SK-N-SH (cell line): ENCODE measurements at regions not wholly inside any gene's neighbourhood (a gene's known extent, or its start where the extent isn't known, plus 50 kb on each side); places are given as distances from the start of the nearest gene placed in this dataset.

Experiments
- CTCF ChIA-PET: fragments of 300-600, 350-600 bp; formaldehyde crosslinking; extraction: SDS; loops from one replicate; lab custom pipeline; 2021; lab: Yijun Ruan, JAX
- POLR2A ChIA-PET: fragments of 350-600 bp; sonication (Branson Sonifier 250); formaldehyde crosslinking; extraction: SDS; loops from one replicate; lab custom pipeline; 2020; ENCODE audit warnings: antibody characterized with exemption, inconsistent platforms; lab: Yijun Ruan, JAX
- DNase-seq: peaks from one replicate; pipeline ENCODE4 v3.0.0; 2012
- H2AFZ ChIP-seq: fragments of 200-600 bp; sonication (generic); 2 replicates; pipeline ENCODE4 v1.8.1; 2016; ENCODE audit warnings: antibody characterized with exemption, mild to moderate bottlenecking, low read depth
- H3F3A ChIP-seq: fragments of 200-600 bp; sonication (generic); replicated peaks from 2 replicates; pipeline ENCODE3; 2016; ENCODE audit warnings: antibody characterized with exemption, mild to moderate bottlenecking; ENCODE audit not compliant: insufficient read depth
- H3K27ac ChIP-seq, 2 experiments: fragments of 200-500 bp in 1 of 2; fragments of 200-600 bp in 1 of 2; sonication (Bioruptor generic) in 1 of 2; sonication (generic), shearing (Covaris generic) in 1 of 2; 2 replicates each; pipeline versions ENCODE4 v1.5.1 to v1.6.1; 2014 to 2016; ENCODE audit warnings: low read depth in 2 of 2, inconsistent platforms in 1 of 2, low read length in 1 of 2, mild to moderate bottlenecking in 1 of 2, mixed read lengths in 1 of 2
- H3K27me3 ChIP-seq: fragments of 200-600 bp; sonication (generic), shearing (Covaris generic); 2 replicates; pipeline ENCODE4 v1.6.1; 2016; ENCODE audit warnings: mixed run types; ENCODE audit not compliant: insufficient read depth
- H3K36me3 ChIP-seq, 2 experiments: fragments of 200-500 bp in 1 of 2; fragments of 200-600 bp in 1 of 2; sonication (Bioruptor generic) in 1 of 2; sonication (generic) in 1 of 2; replicated peaks in 1 of 2; 2 replicates each; pipeline versions ENCODE3 to v1.5.1; 2014 to 2016; ENCODE audit warnings: low read length in 1 of 2, mild to moderate bottlenecking in 1 of 2; ENCODE audit not compliant: insufficient read depth in 2 of 2, control insufficient read depth in 1 of 2
- H3K4me1 ChIP-seq, 2 experiments: fragments of 200-500 bp in 1 of 2; fragments of 200-600 bp in 1 of 2; sonication (Bioruptor generic) in 1 of 2; sonication (generic), shearing (Covaris generic) in 1 of 2; 2 replicates each; pipeline versions ENCODE4 v1.5.1 to v1.6.1; 2014 to 2016; ENCODE audit warnings: low read depth in 1 of 2, low read length in 1 of 2, mixed run types in 1 of 2; ENCODE audit not compliant: insufficient read depth in 2 of 2, control insufficient read depth in 1 of 2
- H3K4me2 ChIP-seq: fragments of 200-600 bp; sonication (generic), shearing (Covaris generic); 2 replicates; pipeline ENCODE4 v1.6.1; 2017; ENCODE audit warnings: mixed run types
- H3K4me3 ChIP-seq, 2 experiments: fragments of 200-500 bp in 1 of 2; fragments of 200-600 bp in 1 of 2; sonication (Bioruptor generic) in 1 of 2; sonication (generic), shearing (Covaris generic) in 1 of 2; 2 replicates each; pipeline versions ENCODE4 v1.5.1 to v1.8.1; 2014 to 2016; ENCODE audit warnings: low read depth in 2 of 2, inconsistent platforms in 1 of 2, low read length in 1 of 2, mild to moderate bottlenecking in 1 of 2, mixed read lengths in 1 of 2, moderate library complexity in 1 of 2
- H3K79me2 ChIP-seq: fragments of 200-600 bp; sonication (generic); 2 replicates; pipeline ENCODE4 v1.8.1; 2017; ENCODE audit warnings: mild to moderate bottlenecking; ENCODE audit not compliant: insufficient read depth
- H3K9ac ChIP-seq: fragments of 200-600 bp; sonication (generic); 2 replicates; pipeline ENCODE4 v1.6.1; 2017; ENCODE audit warnings: mixed run types
- H3K9me2 ChIP-seq: fragments of 200-600 bp; sonication (generic); 2 replicates; pipeline ENCODE4 v1.6.1; 2017; ENCODE audit warnings: mixed run types
- H3K9me3 ChIP-seq: fragments of 200-600 bp; sonication (generic); 2 replicates; pipeline ENCODE4 v1.6.1; 2017; ENCODE audit warnings: mixed run types, mild to moderate bottlenecking, moderate library complexity
- H4K20me1 ChIP-seq: fragments of 200-600 bp; sonication (generic); 2 replicates; pipeline ENCODE4 v1.6.1; 2017; ENCODE audit warnings: mild to moderate bottlenecking, mixed run types; ENCODE audit not compliant: insufficient read depth
- CTCF ChIP-seq: fragments of 200-600 bp; sonication (generic); IDR thresholded peaks from 2 replicates; pipeline ENCODE4 v1.6.1; 2017; ENCODE audit warnings: antibody characterized with exemption, mild to moderate bottlenecking, moderate library complexity
- GATA2 ChIP-seq: sonication (generic); formaldehyde crosslinking; IDR thresholded peaks from 2 replicates; pipeline ENCODE4 v1.5.0; 2020; ENCODE audit warnings: mild to moderate bottlenecking, missing genetic modification reagents
- MEF2A ChIP-seq: IDR thresholded peaks from 2 replicates; pipeline ENCODE4 v1.4.0; 2012; ENCODE audit warnings: low read depth, borderline replicate concordance
- MXI1 ChIP-seq: IDR thresholded peaks from 2 replicates; pipeline ENCODE4 v1.6.1; 2012; ENCODE audit warnings: mild to moderate bottlenecking, low read depth, low read length, improper control_type of control experiment
- NRF1 ChIP-seq: IDR thresholded peaks from 2 replicates; pipeline ENCODE4 v1.6.1; 2012; ENCODE audit warnings: low read depth, mild to moderate bottlenecking, low read length
- POLR2AphosphoS5 ChIP-seq: IDR thresholded peaks from 2 replicates; pipeline ENCODE4 v1.6.1; 2012; ENCODE audit warnings: low read depth, low read length
- RAD21 ChIP-seq: IDR thresholded peaks from 2 replicates; pipeline ENCODE4 v1.6.1; 2012; ENCODE audit warnings: mild to moderate bottlenecking, low read length
- RFX5 ChIP-seq: IDR thresholded peaks from 2 replicates; pipeline ENCODE4 v1.6.1; 2012; ENCODE audit warnings: mild to moderate bottlenecking, improper control_type of control experiment, low read length
- SMC3 ChIP-seq: IDR thresholded peaks from 2 replicates; pipeline ENCODE4 v1.6.1; 2012; ENCODE audit warnings: low read depth, low read length, improper control_type of control experiment
- YY1 ChIP-seq: IDR thresholded peaks from 2 replicates; pipeline ENCODE4 v1.4.0; 2012; ENCODE audit warnings: low read depth, mild to moderate bottlenecking
- ZBTB33 ChIP-seq: IDR thresholded peaks from 2 replicates; pipeline ENCODE4 v1.4.0; 2012; ENCODE audit warnings: low read depth, borderline replicate concordance
- WGBS: methylation state at CpG from one replicate; pipeline ENCODE4 v1.1.6; 2017; ENCODE audit warnings: low lambda C conversion rate; 5-methylcytosine and 5-hydroxymethylcytosine counted together
- TF ChIP-seq, protein P1 (sequence below): IDR thresholded peaks from 2 replicates; pipeline ENCODE4; 2012
- TF ChIP-seq, protein P2 (sequence below): IDR thresholded peaks from 2 replicates; pipeline ENCODE4 v1.4.0; 2012; ENCODE audit warnings: low read depth, borderline replicate concordance

GRCh38 chr3:73254062-73254461 is 192.6 kb downstream of the EBLN2 start:
- ChIA-PET CTCF (interaction anchor here (2.1 kb wide), 1 partner anchor 154 kb away, joined by 10 read pairs; no protein-coding TSS in a partner anchor), POLR2A (no interaction called here)
- WGBS, result 46% methylated on average over 5 of the region's 5 CpGs

More at GRCh38 chr3:73254062-73254461, 192.6 kb downstream of the EBLN2 start:
- Histone ChIP-seq H3K36me3 (no peaks in the 10 kb centered on the region), H3K9me2 (no peaks in the 10 kb centered on the region)
- TF ChIP-seq YY1, result no peak
- no peak for TF ChIP-seq MEF2A
- no peak for TF ChIP-seq NRF1
- TF ChIP-seq RFX5, result no peak
- TF ChIP-seq, protein P1, sequence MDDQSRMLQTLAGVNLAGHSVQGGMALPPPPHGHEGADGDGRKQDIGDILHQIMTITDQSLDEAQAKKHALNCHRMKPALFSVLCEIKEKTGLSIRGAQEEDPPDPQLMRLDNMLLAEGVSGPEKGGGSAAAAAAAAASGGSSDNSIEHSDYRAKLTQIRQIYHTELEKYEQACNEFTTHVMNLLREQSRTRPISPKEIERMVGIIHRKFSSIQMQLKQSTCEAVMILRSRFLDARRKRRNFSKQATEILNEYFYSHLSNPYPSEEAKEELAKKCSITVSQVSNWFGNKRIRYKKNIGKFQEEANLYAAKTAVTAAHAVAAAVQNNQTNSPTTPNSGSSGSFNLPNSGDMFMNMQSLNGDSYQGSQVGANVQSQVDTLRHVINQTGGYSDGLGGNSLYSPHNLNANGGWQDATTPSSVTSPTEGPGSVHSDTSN, result no peak
- TF ChIP-seq, protein P2, sequence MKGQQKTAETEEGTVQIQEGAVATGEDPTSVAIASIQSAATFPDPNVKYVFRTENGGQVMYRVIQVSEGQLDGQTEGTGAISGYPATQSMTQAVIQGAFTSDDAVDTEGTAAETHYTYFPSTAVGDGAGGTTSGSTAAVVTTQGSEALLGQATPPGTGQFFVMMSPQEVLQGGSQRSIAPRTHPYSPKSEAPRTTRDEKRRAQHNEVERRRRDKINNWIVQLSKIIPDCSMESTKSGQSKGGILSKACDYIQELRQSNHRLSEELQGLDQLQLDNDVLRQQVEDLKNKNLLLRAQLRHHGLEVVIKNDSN, result no peak
- TF ChIP-seq POLR2AphosphoS5, result no peak
- TF ChIP-seq SMC3, result no peak
- no peak for TF ChIP-seq ZBTB33
- no peak for TF ChIP-seq CTCF
- no peak for TF ChIP-seq GATA2 (CRISPR knock-in tag)
- no peak for TF ChIP-seq MXI1
- TF ChIP-seq RAD21, result no peak
- TF ChIP-seq, all 33 proteins: peak for 0
- H3K9ac ChIP-seq, result no peak overlapping the region
- peaks cover 0 to 8% of the 10 kb centered on the region in 2 experiments; a peak in 1 of 4 replicates for H3K4me1 ChIP-seq
- H3K79me2 ChIP-seq, result no peaks in the 10 kb centered on the region
- H4K20me1 ChIP-seq, result no peaks in the 10 kb centered on the region
- H3K9me3 ChIP-seq, result no peaks in the 10 kb centered on the region
- no peak overlapping the region for H3K27ac ChIP-seq
- no peak overlapping the region for H3K4me3 ChIP-seq
- H2AFZ ChIP-seq, result no peak overlapping the region
- no peak overlapping the region for H3K4me2 ChIP-seq
- H3F3A ChIP-seq, result no peaks in the 10 kb centered on the region
- H3K27me3 ChIP-seq, result no peaks in the 10 kb centered on the region
- DNase-seq, result no peak
